Common myeloid progenitor, CD34-positive (primary cell): ENCODE measurements at regions not wholly inside any gene's neighbourhood (a gene's known extent, or its start where the extent isn't known, plus 50 kb on each side); places are given as distances from the start of the nearest gene placed in this dataset.

Source experiments
- CTCF ChIA-PET: fragments of 350-600 bp; sonication (Branson Sonifier 250); formaldehyde crosslinking; loops from one replicate; lab custom pipeline; 2021; ENCODE audit warnings: antibody characterized with exemption; lab: Charles Lee
- POLR2A ChIA-PET: fragments of 350-600 bp; sonication (Branson Sonifier 250); formaldehyde crosslinking; loops from one replicate; lab custom pipeline; 2021; ENCODE audit warnings: antibody characterized with exemption; lab: Charles Lee
- DNase-seq, 3 donors: peaks; one replicate each; pipeline versions ENCODE4 v3.0.0 to v3.0.0-alpha.2; 2013
- H3K27ac ChIP-seq, 2 experiments: 1 replicate in 1 of 2; 2 replicates in 1 of 2; pipeline ENCODE4 v1.7.0; 2013; ENCODE audit warnings: inconsistent platforms in 2 of 2, low read length in 2 of 2, mild to moderate bottlenecking in 2 of 2, low read depth in 1 of 2, moderate library complexity in 1 of 2; ENCODE audit not compliant: severe bottlenecking in 2 of 2, insufficient read depth in 1 of 2, poor library complexity in 1 of 2
- H3K27me3 ChIP-seq, 5 experiments: replicated peaks in 2 of 5; 1 replicate in 3 of 5; 2 replicates in 2 of 5; pipeline versions ENCODE4 v1.6.1 to v1.7.0; 2013; ENCODE audit warnings: low read length in 4 of 5, mild to moderate bottlenecking in 2 of 5, moderate library complexity in 2 of 5, inconsistent platforms in 1 of 5; ENCODE audit not compliant: insufficient read depth in 5 of 5, control insufficient read depth in 4 of 5
- H3K36me3 ChIP-seq, 4 experiments: 1 replicate in 2 of 4; 2 replicates in 2 of 4; pipeline versions ENCODE4 v1.6.1 to v1.7.0; 2013; ENCODE audit warnings: low read length in 3 of 4, control low read depth in 1 of 4, mild to moderate bottlenecking in 1 of 4; ENCODE audit not compliant: control insufficient read depth in 4 of 4, insufficient read depth in 4 of 4
- H3K4me1 ChIP-seq, 4 experiments: 1 replicate in 3 of 4; 2 replicates in 1 of 4; pipeline versions ENCODE4 v1.6.1 to v1.7.1; 2013; ENCODE audit warnings: low read length in 3 of 4, mild to moderate bottlenecking in 3 of 4, control low read depth in 1 of 4, inconsistent platforms in 1 of 4, moderate library complexity in 1 of 4; ENCODE audit not compliant: control insufficient read depth in 4 of 4, insufficient read depth in 4 of 4; ENCODE audit errors: control extremely low read depth in 1 of 4
- H3K4me3 ChIP-seq, 7 experiments: 1 replicate in 4 of 7; 2 replicates in 3 of 7; pipeline versions ENCODE4 v1.5.1 to v1.7.0; 2013; ENCODE audit warnings: mild to moderate bottlenecking in 7 of 7, low read length in 6 of 7, moderate library complexity in 6 of 7, inconsistent platforms in 2 of 7, low read depth in 2 of 7, control low read depth in 1 of 7; ENCODE audit not compliant: insufficient read depth in 4 of 7, control insufficient read depth in 1 of 7; ENCODE audit errors: extremely low read depth in 1 of 7
- H3K9me3 ChIP-seq, 5 experiments: 1 replicate in 4 of 5; 2 replicates in 1 of 5; pipeline versions ENCODE4 v1.6.1 to v1.7.1; 2013; ENCODE audit warnings: low read length in 4 of 5, mild to moderate bottlenecking in 2 of 5, inconsistent platforms in 1 of 5, low read depth in 1 of 5, moderate library complexity in 1 of 5; ENCODE audit not compliant: control insufficient read depth in 4 of 5, insufficient read depth in 2 of 5; ENCODE audit errors: control extremely low read depth in 1 of 5
- WGBS: methylation state at CpG from one replicate; pipeline ENCODE4 v1.1.5; 2013; ENCODE audit not compliant: insufficient coverage; 5-methylcytosine and 5-hydroxymethylcytosine counted together

DNA sequence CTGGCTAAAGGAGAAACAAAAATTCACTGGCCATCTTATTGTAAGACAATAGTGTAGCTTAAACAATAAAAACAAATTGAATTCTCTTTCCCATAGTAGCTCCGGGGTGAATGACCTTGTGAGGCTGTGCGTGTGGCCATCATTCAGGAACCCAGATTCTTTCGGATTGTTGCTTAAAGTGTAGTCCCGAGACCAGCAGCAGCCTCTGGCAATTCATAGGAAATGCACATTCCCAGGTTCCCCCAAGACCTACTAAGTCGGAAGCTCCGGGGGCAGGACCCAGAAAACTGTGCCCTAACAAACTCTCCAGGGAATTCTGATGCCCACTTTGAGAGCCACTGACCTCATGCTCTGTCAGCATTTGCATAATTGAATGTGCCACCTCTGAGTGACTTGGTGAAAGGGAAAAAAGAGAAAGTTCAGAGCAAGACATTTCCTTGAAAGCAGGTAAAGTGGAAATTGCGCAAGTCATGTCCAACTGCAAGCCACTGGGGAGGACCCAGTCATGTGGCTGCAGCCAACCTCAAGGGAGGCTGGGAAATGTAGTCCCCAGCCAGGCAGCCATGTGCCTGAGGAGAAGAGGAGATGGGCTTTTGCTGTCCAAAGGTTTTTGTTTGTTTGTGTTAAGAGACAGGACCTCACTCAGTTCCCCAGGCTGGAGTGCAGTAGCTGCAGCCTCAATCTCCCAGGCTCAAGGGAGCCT lies 50.7 kb upstream of the PNMA8B start:
- WGBS, result 71% methylated on average over 7 of the region's 7 CpGs
- H3K4me1 ChIP-seq, result peaks cover 0 to 16% (median 4%) of the 10 kb centered on the region in 4 experiments
- no peaks in the 10 kb centered on the region for H3K36me3 ChIP-seq
- POLR2A ChIA-PET, result no interaction called here
- H3K9me3 ChIP-seq, result peaks cover 3 to 15% (median 6%) of the 10 kb centered on the region in 5 experiments
- CTCF ChIA-PET, result interaction anchor here (0.8 to 1.8 kb wide), 4 partner anchors 8 to 19 kb away, joined by 3 to 6 read pairs (median 3); no protein-coding TSS in a partner anchor
- H3K4me3 ChIP-seq, result peak overlapping the region in 3 of 7 experiments; percentile 52 to 67 (median 54)
- peak in 2 of 3 donors; percentile 49 to 75 for DNase-seq
- H3K27ac ChIP-seq, result no peak overlapping the region
- H3K27me3 ChIP-seq, result no peaks in the 10 kb centered on the region

DNA sequence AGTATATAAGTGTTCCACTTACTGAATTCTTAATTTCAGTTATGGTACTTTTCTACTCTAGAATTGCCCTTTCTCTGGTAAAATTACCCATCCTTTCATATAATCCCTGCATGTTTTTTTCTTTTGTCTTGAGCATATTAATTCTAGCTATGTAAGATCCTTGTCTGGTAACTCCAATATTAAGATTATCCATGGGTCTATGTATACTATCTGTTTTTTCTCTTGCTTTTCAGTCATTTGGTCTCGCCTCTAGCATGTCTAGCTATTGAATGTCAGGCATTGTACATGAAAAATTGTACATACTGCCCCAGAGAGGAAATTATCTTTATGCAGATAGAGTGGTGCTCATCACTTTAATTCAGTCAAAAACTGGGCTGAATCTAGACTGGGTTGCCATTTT lies 50.4 kb upstream of the CALM3 start:
- POLR2A ChIA-PET, result no interaction called here
- Histone ChIP-seq H3K27ac (no peak overlapping the region), H3K27me3 (no peaks in the 10 kb centered on the region), H3K4me1 (peaks cover 0 to 20% (median 3%) of the 10 kb centered on the region in 4 experiments), H3K4me3 (no peak overlapping the region), H3K9me3 (peaks cover 3 to 26% (median 6%) of the 10 kb centered on the region in 5 experiments), H3K36me3 (no peaks in the 10 kb centered on the region)
- CTCF ChIA-PET, result interaction anchor here (0.6 to 1.8 kb wide), 5 partner anchors 8 to 61 kb away, joined by 3 to 6 read pairs (median 4); no protein-coding TSS in a partner anchor
- no CpG with 5 or more reads among the region's 1 CpG for WGBS
- DNase-seq, result no peak

DNA sequence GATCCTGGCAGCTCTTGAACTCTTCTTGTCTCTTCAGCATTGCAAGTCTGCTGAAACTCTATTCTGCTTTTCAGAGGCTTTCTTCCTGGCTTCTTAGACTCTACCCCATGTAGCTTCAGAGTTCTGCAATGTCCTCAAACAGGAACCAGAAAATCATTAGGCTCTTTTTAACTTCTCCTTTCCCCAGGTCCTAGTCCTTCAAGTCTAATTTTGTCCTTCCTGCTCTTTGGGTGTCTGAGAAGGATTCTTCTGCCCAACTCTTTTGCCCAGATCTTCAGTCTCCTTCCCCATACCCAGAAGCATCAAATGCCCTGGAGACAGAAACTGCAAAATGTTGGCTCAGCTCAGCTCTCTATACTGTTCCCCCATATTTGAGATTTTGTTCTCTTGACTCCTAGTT lies 50.0 kb upstream of the CALM3 start:
- no peaks in the 10 kb centered on the region for H3K36me3 ChIP-seq
- ChIA-PET POLR2A (no interaction called here), CTCF (interaction anchor here (0.6 to 1.8 kb wide), 5 partner anchors 9 to 61 kb away, joined by 3 to 6 read pairs (median 4); no protein-coding TSS in a partner anchor)
- H3K4me1 ChIP-seq, result peaks cover 0 to 19% (median 3%) of the 10 kb centered on the region in 4 experiments
- DNase-seq, result peak in 2 of 3 donors; percentile 39 to 43
- H3K4me3 ChIP-seq, result no peak overlapping the region
- H3K27ac ChIP-seq, result no peak overlapping the region
- no peaks in the 10 kb centered on the region for H3K27me3 ChIP-seq
- peaks cover 3 to 26% (median 6%) of the 10 kb centered on the region in 5 experiments for H3K9me3 ChIP-seq
